ENCODE measurements at regions not wholly inside any gene's neighbourhood (a gene's known extent, or its start where the extent isn't known, plus 50 kb on each side); places are given as distances from the start of the nearest gene placed in this dataset.

DNA sequence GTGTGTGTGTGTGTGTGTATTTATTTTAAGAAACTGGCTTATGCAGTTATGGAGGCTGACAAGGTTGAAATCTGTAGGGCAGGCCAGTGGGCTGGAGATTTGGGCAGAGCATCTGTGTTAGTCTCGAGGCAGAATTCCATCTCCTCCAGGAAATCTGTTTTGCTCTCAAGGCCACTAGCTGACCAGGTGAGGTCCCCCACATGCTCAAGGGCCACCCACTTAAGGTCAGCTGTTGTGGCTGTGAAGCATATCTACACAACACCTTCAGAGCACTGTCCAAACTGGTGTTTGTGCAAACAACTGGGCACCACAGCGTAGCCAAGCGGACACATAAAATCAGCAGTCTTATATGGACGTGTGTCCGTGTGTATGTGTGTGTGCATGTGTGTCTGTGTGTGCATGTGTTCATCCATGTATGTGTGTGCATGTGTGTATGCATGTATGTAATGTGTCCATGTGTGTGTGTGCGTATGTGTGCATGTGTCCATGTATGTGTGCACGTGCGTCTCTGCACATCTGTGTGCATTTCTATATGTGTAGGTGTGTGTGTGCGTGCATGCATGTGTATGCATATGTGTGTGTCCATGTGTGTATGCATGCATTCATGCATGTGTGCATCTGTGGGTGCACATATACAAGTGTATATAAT is 400.9 kb downstream of the BRD1 start:
- CTCF ChIA-PET, result no interaction called here
- no peaks in the 10 kb centered on the region for H3K9me3 Mint-ChIP-seq
- POLR2A ChIA-PET, result no interaction called here
- H3K4me1 Mint-ChIP-seq, result no peaks in the 10 kb centered on the region
- no peaks in the 10 kb centered on the region for H3K27me3 Mint-ChIP-seq
- no peak overlapping the region for H3K27ac Mint-ChIP-seq
- H3K4me3 Mint-ChIP-seq, result no peak overlapping the region
- DNase-seq, result no peak
- no peaks in the 10 kb centered on the region for H3K36me3 Mint-ChIP-seq (ENCODE audit: low read depth)

DNA sequence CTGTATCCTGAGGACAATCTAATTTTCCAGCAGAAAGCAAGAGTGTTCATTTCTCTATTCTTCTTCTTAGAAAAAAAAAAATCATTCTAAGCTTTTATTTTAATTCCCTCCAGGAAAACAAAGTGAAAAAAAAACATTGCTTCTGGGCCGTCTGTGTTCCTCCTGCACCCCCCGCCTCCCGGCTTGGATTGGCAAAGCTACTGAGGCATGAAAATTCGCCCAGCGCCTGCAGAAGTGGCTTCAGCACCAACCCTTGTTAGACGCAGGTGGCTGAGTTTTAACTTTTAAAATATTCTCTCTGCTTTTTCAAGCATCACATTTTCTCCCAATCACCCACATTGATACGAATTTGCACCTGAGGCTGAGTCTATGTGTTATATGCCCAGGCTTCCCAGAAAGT is 401.6 kb downstream of the BRD1 start:
- no peak for DNase-seq
- no peak overlapping the region for H3K4me3 Mint-ChIP-seq
- H3K27me3 Mint-ChIP-seq, result no peaks in the 10 kb centered on the region
- no peak overlapping the region for H3K27ac Mint-ChIP-seq
- ChIA-PET POLR2A (no interaction called here), CTCF (no interaction called here)
- H3K4me1 Mint-ChIP-seq, result no peaks in the 10 kb centered on the region
- no peaks in the 10 kb centered on the region for H3K36me3 Mint-ChIP-seq (ENCODE audit: low read depth)
- no peaks in the 10 kb centered on the region for H3K9me3 Mint-ChIP-seq

DNA sequence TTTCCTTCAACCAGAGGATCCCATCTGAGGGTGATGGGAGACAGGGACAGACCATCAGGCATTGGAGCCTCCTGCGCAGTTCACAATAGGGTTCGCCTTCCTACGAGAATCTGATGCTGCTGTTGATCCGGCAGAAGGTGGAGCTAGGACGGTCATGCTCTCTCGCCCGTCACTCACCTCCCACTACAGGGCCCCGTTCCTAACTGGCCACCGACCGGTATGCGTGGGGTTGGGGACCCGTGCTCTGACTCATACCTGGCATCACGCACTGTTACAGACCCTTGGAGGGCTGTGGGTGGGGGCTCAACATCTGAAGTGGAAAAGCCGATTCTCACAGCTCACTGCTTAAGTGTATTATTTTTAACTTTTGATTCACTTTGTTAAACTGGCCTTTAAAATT is 402.3 kb downstream of the BRD1 start:
- POLR2A ChIA-PET, result no interaction called here
- no peaks in the 10 kb centered on the region for H3K27me3 Mint-ChIP-seq
- no peak overlapping the region for H3K4me3 Mint-ChIP-seq
- CTCF ChIA-PET, result no interaction called here
- no peaks in the 10 kb centered on the region for H3K4me1 Mint-ChIP-seq
- H3K36me3 Mint-ChIP-seq (ENCODE audit: low read depth), result no peaks in the 10 kb centered on the region
- DNase-seq, result no peak
- no peaks in the 10 kb centered on the region for H3K9me3 Mint-ChIP-seq
- no peak overlapping the region for H3K27ac Mint-ChIP-seq

DNA sequence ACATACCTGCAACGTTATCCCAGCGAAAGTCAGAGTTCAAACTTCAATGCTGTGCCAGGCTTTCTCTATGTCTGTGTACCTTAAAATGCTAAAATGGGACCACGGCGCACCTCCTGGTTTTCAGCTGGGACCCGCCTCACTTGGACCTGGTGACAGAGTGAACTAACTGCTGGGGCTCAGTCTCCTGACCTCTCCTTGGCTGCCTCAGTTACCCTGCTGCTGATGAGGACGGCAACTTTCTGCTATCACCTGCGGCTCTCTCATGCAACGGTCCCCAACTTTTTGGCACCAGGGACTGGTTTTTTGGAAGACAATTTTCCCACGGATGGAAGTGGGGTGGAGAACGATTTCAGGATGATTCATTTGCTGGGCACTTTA is 402.8 kb downstream of the BRD1 start:
- Mint-ChIP-seq H3K4me3 (no peak overlapping the region), H3K27me3 (no peaks in the 10 kb centered on the region), H3K4me1 (no peaks in the 10 kb centered on the region), H3K36me3 (ENCODE audit: low read depth) (no peaks in the 10 kb centered on the region), H3K27ac (no peak overlapping the region), H3K9me3 (no peaks in the 10 kb centered on the region)
- ChIA-PET CTCF (no interaction called here), POLR2A (no interaction called here)
- DNase-seq, result no peak

DNA sequence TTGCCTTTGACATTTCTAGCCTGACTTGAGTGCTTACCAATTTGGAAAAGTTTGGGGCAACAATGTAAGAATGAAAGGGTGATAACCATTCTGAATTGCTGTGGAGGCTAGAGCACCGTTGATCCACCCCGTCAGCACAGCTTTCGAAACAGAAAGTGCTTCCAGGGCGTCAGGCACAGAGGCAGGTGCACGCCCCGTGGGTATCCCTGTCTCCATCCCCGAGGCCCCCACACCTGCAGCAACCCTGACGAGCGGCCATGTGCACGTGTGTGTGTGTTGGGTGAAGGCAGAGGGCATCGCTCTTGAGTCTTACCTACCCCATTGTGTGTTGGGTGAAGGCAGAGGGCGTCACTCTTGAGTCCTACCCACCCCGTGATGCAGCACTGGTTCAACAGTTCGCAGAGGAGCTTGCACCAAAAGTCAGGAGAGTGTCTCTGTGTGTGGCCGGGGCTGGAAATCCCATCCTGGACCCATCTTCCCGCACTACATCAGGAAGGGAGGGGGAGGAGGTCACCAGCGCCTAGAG is 404.5 kb downstream of the BRD1 start:
- ChIA-PET CTCF (no interaction called here), POLR2A (no interaction called here)
- Mint-ChIP-seq H3K4me3 (no peak overlapping the region), H3K4me1 (no peaks in the 10 kb centered on the region), H3K27ac (no peak overlapping the region), H3K27me3 (no peaks in the 10 kb centered on the region), H3K9me3 (no peaks in the 10 kb centered on the region), H3K36me3 (ENCODE audit: low read depth) (no peaks in the 10 kb centered on the region)
- DNase-seq, result no peak

DNA sequence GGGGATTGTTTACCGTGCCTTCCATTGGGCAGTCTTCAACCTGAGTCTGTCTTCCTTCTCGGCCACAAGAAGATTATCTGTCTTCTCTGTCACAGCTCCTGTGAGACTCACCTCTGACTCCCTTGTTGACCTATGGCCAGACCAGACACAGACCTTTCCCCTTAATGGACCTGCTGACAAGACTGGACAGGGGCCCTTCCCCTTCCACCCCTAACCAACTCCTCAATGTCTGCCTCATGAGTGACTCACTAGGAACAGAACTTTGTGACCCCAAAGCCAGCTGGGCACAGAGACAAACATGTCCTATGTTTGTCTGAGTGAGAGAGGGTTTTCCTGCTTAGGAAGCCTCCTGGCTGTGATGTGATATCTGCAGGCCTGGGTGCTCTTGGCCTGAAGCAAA is 405.0 kb downstream of the BRD1 start:
- H3K27ac Mint-ChIP-seq, result no peak overlapping the region
- no peaks in the 10 kb centered on the region for H3K27me3 Mint-ChIP-seq

DNA sequence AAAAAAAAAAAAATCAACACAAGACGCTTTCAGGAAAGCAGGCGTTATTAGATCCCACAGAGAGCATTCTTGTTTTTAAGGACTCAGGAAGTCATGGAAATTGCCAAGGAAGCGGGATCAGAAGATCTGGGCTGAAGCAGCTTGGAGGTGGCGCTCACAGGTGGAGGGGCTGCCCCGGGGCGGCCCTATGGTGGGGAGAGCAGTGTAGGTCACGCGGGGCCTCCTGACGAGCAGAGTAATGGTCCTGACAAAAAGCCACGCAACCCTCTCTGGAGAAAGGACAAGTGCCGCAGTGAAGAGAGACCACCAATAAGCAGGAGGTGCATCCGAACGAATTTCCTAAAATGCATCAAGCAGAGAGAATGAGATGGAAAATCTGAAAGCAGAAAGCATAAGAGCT is 407.0 kb downstream of the BRD1 start:
- no peaks in the 10 kb centered on the region for H3K4me1 Mint-ChIP-seq
- no peaks in the 10 kb centered on the region for H3K36me3 Mint-ChIP-seq (ENCODE audit: low read depth)
- ChIA-PET CTCF (no interaction called here), POLR2A (no interaction called here)
- no peak for DNase-seq
- no peak overlapping the region for H3K4me3 Mint-ChIP-seq
- no peaks in the 10 kb centered on the region for H3K27me3 Mint-ChIP-seq
- H3K27ac Mint-ChIP-seq, result no peak overlapping the region
- no peaks in the 10 kb centered on the region for H3K9me3 Mint-ChIP-seq

More for the DNA sequence above, 405.0 kb downstream of the BRD1 start:
- no peak for DNase-seq
- Mint-ChIP-seq H3K4me1 (no peaks in the 10 kb centered on the region), H3K9me3 (no peaks in the 10 kb centered on the region), H3K4me3 (no peak overlapping the region), H3K36me3 (ENCODE audit: low read depth) (no peaks in the 10 kb centered on the region)
- ChIA-PET POLR2A (no interaction called here), CTCF (no interaction called here)

DNA sequence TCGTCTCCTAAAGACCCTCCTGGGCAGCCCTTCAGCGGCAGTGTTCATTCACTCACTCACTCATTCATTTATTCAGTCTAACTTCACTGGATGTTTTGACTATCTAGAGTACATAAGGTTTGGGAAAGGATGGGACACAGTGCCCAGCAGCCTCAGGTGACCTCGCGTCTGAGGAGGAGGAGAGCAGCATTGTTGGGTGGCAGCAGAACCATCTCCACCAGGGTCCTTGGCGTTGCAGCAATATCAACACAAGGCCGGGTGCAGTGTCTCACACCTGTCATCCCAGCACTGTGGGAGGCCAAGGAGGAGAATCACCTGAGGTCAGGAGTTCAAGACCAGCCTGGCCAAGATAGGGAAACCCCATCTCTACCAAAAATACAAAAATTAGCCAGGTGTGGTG is 408.0 kb downstream of the BRD1 start:
- no peaks in the 10 kb centered on the region for H3K36me3 Mint-ChIP-seq (ENCODE audit: low read depth)
- H3K4me1 Mint-ChIP-seq, result no peaks in the 10 kb centered on the region
- POLR2A ChIA-PET, result no interaction called here
- H3K27me3 Mint-ChIP-seq, result no peaks in the 10 kb centered on the region
- DNase-seq, result no peak
- no peak overlapping the region for H3K27ac Mint-ChIP-seq
- no peak overlapping the region for H3K4me3 Mint-ChIP-seq
- H3K9me3 Mint-ChIP-seq, result no peaks in the 10 kb centered on the region
- CTCF ChIA-PET, result no interaction called here

DNA sequence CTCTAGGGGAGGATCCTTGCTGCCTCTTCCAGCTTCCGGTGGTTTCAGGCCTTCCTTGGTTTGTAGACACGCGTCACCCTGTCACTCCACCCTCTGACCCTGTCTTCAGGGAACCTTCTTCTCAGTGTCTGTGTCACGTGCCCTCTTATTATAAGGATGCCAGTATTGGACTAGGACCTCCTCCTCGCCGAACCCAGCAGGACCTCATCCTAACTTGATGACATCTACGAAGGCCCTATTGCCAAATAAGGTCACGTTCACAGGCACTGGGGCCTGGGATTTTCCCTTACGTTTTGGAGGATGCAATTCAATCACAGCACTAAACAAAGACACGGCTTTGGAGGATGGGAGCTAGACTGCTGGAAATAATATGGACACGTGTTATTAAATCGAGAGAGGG is 408.7 kb downstream of the BRD1 start:
- H3K36me3 Mint-ChIP-seq (ENCODE audit: low read depth), result no peaks in the 10 kb centered on the region
- H3K4me3 Mint-ChIP-seq, result no peak overlapping the region
- H3K9me3 Mint-ChIP-seq, result no peaks in the 10 kb centered on the region
- DNase-seq, result no peak
- no peak overlapping the region for H3K27ac Mint-ChIP-seq
- ChIA-PET POLR2A (no interaction called here), CTCF (no interaction called here)
- H3K4me1 Mint-ChIP-seq, result no peaks in the 10 kb centered on the region
- no peaks in the 10 kb centered on the region for H3K27me3 Mint-ChIP-seq

DNA sequence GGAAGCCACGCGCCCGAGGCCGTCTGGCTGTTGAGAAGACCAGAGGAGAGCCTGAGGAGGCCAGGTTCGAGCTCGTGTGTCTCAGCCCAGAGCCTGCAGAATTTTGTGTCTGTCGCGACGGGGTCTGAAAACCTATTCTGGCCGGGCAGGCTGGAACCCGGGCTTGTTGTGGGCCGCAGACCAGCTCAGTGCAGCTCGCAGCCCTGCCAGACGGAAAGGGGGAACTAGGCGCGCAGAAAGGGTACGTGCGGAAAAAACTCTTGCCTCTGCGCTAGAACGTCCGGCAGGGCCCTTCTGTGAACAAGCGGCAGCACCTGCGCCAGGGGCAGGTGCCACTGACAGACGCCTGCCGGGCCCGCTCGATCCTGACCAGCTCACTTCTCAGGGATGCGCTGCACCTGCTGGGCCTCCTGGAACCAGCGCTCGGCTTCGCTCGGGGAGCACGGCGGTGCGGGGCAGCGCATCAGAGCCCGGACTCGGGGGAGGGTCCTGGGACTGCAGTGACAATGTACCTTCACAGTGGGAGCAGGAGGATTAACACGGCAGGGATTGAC is 409.3 kb downstream of the BRD1 start:
- Mint-ChIP-seq H3K36me3 (ENCODE audit: low read depth) (no peaks in the 10 kb centered on the region), H3K27me3 (no peaks in the 10 kb centered on the region), H3K9me3 (no peaks in the 10 kb centered on the region), H3K27ac (no peak overlapping the region), H3K4me1 (no peaks in the 10 kb centered on the region), H3K4me3 (no peak overlapping the region)
- CTCF ChIA-PET, result no interaction called here
- DNase-seq, result no peak
- POLR2A ChIA-PET, result no interaction called here

DNA sequence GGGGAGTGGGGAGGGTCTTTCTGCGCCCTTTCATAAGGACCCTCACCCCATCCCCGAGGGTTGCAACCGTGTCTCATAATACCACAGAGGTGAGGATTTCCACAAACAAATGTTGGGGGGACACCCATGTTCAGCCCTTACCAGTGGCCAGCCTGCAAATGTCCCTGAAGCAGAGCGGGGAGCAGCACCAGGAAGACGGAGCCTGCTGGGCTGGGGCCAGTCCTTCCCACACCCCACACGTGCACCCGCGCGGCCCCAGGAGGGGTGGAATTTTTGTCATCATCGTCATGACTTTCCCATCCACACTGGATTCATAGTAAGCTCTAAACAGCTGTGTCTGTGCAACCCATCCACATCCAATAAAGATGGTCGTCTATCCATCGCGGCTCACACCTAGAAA is 409.8 kb downstream of the BRD1 start:
- no peak for DNase-seq
- Mint-ChIP-seq H3K4me3 (no peak overlapping the region), H3K27me3 (no peaks in the 10 kb centered on the region), H3K9me3 (no peaks in the 10 kb centered on the region), H3K36me3 (ENCODE audit: low read depth) (no peaks in the 10 kb centered on the region), H3K4me1 (no peaks in the 10 kb centered on the region), H3K27ac (no peak overlapping the region)
- ChIA-PET CTCF (no interaction called here), POLR2A (no interaction called here)

DNA sequence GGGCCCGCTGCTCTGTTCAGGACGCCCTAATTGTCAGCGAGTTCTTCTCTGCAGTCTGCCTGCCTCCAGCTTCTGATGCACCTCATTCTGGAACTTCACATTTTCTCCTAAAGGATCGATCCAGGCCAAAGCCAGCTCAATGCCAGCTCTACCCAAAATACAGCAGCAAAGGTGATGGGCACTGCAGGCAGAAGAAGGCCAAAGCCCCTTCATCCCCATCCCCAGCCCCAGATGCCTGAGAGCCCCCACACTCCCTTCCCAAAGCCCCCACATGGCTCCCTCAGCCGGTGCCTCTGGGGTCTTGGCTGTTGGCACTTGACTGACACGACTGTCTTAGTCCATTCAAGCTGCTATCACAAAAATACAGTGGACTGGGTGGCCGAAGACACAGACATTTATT is 410.3 kb downstream of the BRD1 start:
- no peaks in the 10 kb centered on the region for H3K9me3 Mint-ChIP-seq
- DNase-seq, result no peak
- H3K27ac Mint-ChIP-seq, result no peak overlapping the region
- no peaks in the 10 kb centered on the region for H3K36me3 Mint-ChIP-seq (ENCODE audit: low read depth)
- H3K27me3 Mint-ChIP-seq, result no peaks in the 10 kb centered on the region
- ChIA-PET CTCF (no interaction called here), POLR2A (no interaction called here)
- no peak overlapping the region for H3K4me3 Mint-ChIP-seq
- no peaks in the 10 kb centered on the region for H3K4me1 Mint-ChIP-seq

DNA sequence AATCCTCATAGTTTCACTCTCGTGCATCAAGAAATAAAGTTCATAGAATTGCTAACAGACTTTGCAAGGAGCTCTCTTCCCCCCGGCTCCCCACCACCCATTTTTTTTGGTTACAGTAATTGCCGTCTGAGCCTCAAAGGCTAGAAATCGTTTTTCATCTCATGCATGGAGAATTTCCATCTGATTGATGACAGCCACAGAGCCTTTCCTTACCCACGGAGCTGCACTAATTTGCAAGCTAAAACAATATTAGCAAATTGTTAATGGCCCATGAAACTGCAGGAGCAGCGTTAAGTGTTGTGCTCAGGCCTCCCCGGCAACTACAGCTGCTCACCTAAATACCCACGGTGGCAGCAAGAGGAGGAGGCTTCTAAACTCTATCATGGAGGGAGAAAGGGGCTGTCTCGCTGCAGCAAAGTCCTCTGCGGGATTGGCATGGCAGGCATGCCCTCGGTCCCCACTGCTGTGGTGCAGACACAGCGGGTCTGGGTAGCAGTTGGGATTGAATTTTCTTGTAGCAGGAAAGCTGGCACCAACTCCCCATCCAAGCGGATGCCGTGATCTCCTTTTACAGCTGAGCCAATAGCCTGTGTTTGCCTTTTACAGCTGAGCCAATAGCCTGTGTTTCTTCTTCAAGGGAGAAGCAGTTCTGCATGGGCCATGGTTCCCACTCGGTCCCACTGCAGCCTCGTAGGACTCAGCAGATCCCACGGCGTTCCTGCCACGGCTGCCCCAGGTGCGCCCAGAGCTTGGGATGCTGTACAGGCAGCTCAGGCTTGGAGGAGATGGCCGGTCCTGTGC is 412.3 kb downstream of the BRD1 start:
- Mint-ChIP-seq H3K4me3 (no peak overlapping the region), H3K36me3 (ENCODE audit: low read depth) (no peaks in the 10 kb centered on the region), H3K27ac (no peak overlapping the region), H3K27me3 (no peaks in the 10 kb centered on the region), H3K9me3 (no peaks in the 10 kb centered on the region), H3K4me1 (no peaks in the 10 kb centered on the region)
- CTCF ChIA-PET, result no interaction called here
- POLR2A ChIA-PET, result no interaction called here
- DNase-seq, result no peak

DNA sequence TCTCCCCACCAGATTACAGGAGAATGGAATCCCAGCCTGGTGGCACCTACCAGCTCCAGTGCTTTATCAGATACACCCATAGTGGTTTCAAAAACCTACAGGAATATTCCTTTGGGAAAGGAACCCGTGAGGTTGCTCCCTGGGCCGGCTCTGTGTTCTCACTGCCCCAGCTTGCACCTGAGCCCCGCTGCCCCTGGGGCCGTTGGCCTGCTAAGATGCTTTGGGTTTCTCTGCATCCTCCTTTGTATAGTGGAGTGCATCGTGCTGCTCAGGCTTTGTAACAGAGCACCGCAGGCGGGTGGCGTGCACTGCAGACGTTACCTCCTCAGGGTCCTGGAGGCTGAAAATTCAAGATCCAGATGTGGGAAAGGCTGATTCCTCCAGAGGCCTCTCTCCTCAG is 414.1 kb downstream of the BRD1 start:
- H3K27ac Mint-ChIP-seq, result no peak overlapping the region
- POLR2A ChIA-PET, result no interaction called here
- DNase-seq, result no peak
- CTCF ChIA-PET, result no interaction called here
- no peaks in the 10 kb centered on the region for H3K27me3 Mint-ChIP-seq
- no peaks in the 10 kb centered on the region for H3K36me3 Mint-ChIP-seq (ENCODE audit: low read depth)
- H3K9me3 Mint-ChIP-seq, result no peaks in the 10 kb centered on the region
- H3K4me3 Mint-ChIP-seq, result no peak overlapping the region
- H3K4me1 Mint-ChIP-seq, result no peaks in the 10 kb centered on the region

Measured in activated CD4-positive, alpha-beta T cell treated with anti-CD3 and anti-CD28 coated beads, Interleukin-2, amount 10 ng/mL, durations not matched to agents 7 days and 5 days (primary cell).